Caco-2 (cell line): ENCODE measurements at regions not wholly inside any gene's neighbourhood (a gene's known extent, or its start where the extent isn't known, plus 50 kb on each side); places are given as distances from the start of the nearest gene placed in this dataset.

Experiments used
- BruUV-seq: library from RNA; stranded (reverse); fragments of 400-500 nt; replicated peaks from 2 replicates; lab custom pipeline; 2021; lab: Mats Ljungman, UMichigan
- CTCF ChIA-PET: fragments of 300-600 bp; sonication (Branson Sonifier 250); formaldehyde crosslinking; loops from one replicate; lab custom pipeline; 2022; ENCODE audit warnings: antibody characterized with exemption; lab: Charles Lee
- POLR2A ChIA-PET: fragments of 300-600 bp; sonication (Branson Sonifier 250); formaldehyde crosslinking; loops from one replicate; lab custom pipeline; 2022; ENCODE audit warnings: antibody characterized with exemption; lab: Charles Lee
- DNase-seq, 2 experiments: peaks; one replicate each; pipeline versions ENCODE4 v3.0.0 to v3.0.0-alpha.2; 2020 to 2022
- H3K27me3 ChIP-seq: replicated peaks from 2 replicates; pipeline ENCODE4 v1.6.0; 2011; ENCODE audit warnings: low read length; ENCODE audit not compliant: control insufficient read depth, insufficient read depth
- H3K36me3 ChIP-seq: 2 replicates; pipeline ENCODE4 v1.5.1; 2011; ENCODE audit warnings: low read length; ENCODE audit not compliant: control insufficient read depth, insufficient read depth
- H3K4me1 ChIP-seq: fragments of 250-450 bp; sonication (Bioruptor Pico); 2 replicates; pipeline ENCODE4 v1.5.1; 2020; ENCODE audit warnings: mild to moderate bottlenecking
- H3K4me3 ChIP-seq: 2 replicates; pipeline ENCODE4 v1.5.1; 2011; ENCODE audit warnings: low read depth, mild to moderate bottlenecking, control low read depth, low read length
- H3K9me3 ChIP-seq: fragments of 250-450 bp; sonication (Bioruptor Pico); 2 replicates; pipeline ENCODE4 v1.5.1; 2020; ENCODE audit warnings: mild to moderate bottlenecking, moderate library complexity
- H3K27ac Mint-ChIP-seq: one replicate; pipeline ENCODE4 v1.8.0; 2022; ENCODE audit warnings: mixed read lengths; ENCODE audit not compliant: unreplicated experiment
- H3K27me3 Mint-ChIP-seq: one replicate; pipeline ENCODE4 v1.8.0; 2022; ENCODE audit warnings: mixed read lengths; ENCODE audit not compliant: insufficient read depth, unreplicated experiment
- H3K36me3 Mint-ChIP-seq: one replicate; pipeline ENCODE4 v1.8.0; 2022; ENCODE audit warnings: mild to moderate bottlenecking, mixed read lengths; ENCODE audit not compliant: insufficient read depth, unreplicated experiment
- H3K4me1 Mint-ChIP-seq: one replicate; pipeline ENCODE4 v1.8.0; 2022; ENCODE audit warnings: low read depth, mixed read lengths; ENCODE audit not compliant: unreplicated experiment
- H3K4me3 Mint-ChIP-seq: one replicate; pipeline ENCODE4 v1.8.0; 2022; ENCODE audit warnings: mild to moderate bottlenecking, moderate library complexity, mixed read lengths; ENCODE audit not compliant: unreplicated experiment
- H3K9me3 Mint-ChIP-seq: one replicate; pipeline ENCODE4 v1.8.0; 2022; ENCODE audit warnings: mixed read lengths; ENCODE audit not compliant: unreplicated experiment
- CTCF ChIP-seq, 2 experiments: fragments of 200-600 bp in 1 of 2; IDR thresholded peaks; 1 replicate in 1 of 2; 2 replicates in 1 of 2; pipeline versions ENCODE4 v1.5.1 to v1.8.0; 2011 to 2022; ENCODE audit warnings: antibody characterized with exemption in 1 of 2, control low read depth in 1 of 2, inconsistent platforms in 1 of 2, low read depth in 1 of 2, low read length in 1 of 2, mild to moderate bottlenecking in 1 of 2, moderate library complexity in 1 of 2; ENCODE audit not compliant: insufficient read depth in 1 of 2, severe bottlenecking in 1 of 2, unreplicated experiment in 1 of 2
- intact Hi-C: fragments of 100-400 bp; cut with micrococcal nuclease; formaldehyde crosslinking; loops from one replicate; pipeline ENCODE4 v1.10.0; 2022; ENCODE audit not compliant: unreplicated experiment

GRCh38 chr9:80619356-80619755 is 1047.6 kb downstream of the TLE4 start:
- no TSS peak for BruUV-seq
- no peaks in the 10 kb centered on the region for H3K4me1 Mint-ChIP-seq
- ChIA-PET POLR2A (no interaction called here), CTCF (no interaction called here)
- Histone ChIP-seq H3K4me1 (no peaks in the 10 kb centered on the region), H3K4me3 (no peak overlapping the region), H3K36me3 (no peaks in the 10 kb centered on the region), H3K9me3 (no peaks in the 10 kb centered on the region), H3K27me3 (no peaks in the 10 kb centered on the region)
- no peak overlapping the region for H3K4me3 Mint-ChIP-seq
- intact Hi-C loops: no loop called here
- no peak for TF ChIP-seq CTCF (IDR thresholded peaks at IDR 0.05; ENCODE audit: insufficient read depth in 1 of 2, low read depth in 1 of 2, low read length in 1 of 2, severe bottlenecking in 1 of 2, unreplicated experiment in 1 of 2)
- no peak for DNase-seq
- H3K27ac Mint-ChIP-seq: no peak overlapping the region
- H3K36me3 Mint-ChIP-seq: no peaks in the 10 kb centered on the region
- no peaks in the 10 kb centered on the region for H3K9me3 Mint-ChIP-seq
- H3K27me3 Mint-ChIP-seq: no peaks in the 10 kb centered on the region

- Mint-ChIP-seq H3K4me1 (no peaks in the 10 kb centered on the region), H3K4me3 (no peak overlapping the region), H3K27me3 (no peaks in the 10 kb centered on the region), H3K27ac (no peak overlapping the region), H3K36me3 (no peaks in the 10 kb centered on the region), H3K9me3 (no peaks in the 10 kb centered on the region)
- no peaks in the 10 kb centered on the region for H3K9me3 ChIP-seq
- no peak for TF ChIP-seq CTCF (IDR thresholded peaks at IDR 0.05; ENCODE audit: insufficient read depth in 1 of 2, low read depth in 1 of 2, low read length in 1 of 2, severe bottlenecking in 1 of 2, unreplicated experiment in 1 of 2)
- no peaks in the 10 kb centered on the region for H3K36me3 ChIP-seq
- no TSS peak for BruUV-seq
- intact Hi-C loops: no loop called here
- ChIA-PET CTCF (no interaction called here), POLR2A (no interaction called here)
- H3K4me3 ChIP-seq: no peak overlapping the region
- no peaks in the 10 kb centered on the region for H3K27me3 ChIP-seq
- no peak for DNase-seq
- no peaks in the 10 kb centered on the region for H3K4me1 ChIP-seq
Measured at GRCh38 chr9:80615964-80616363, 1044.2 kb downstream of the TLE4 start.

- Mint-ChIP-seq H3K4me1 (no peaks in the 10 kb centered on the region), H3K9me3 (no peaks in the 10 kb centered on the region), H3K36me3 (no peaks in the 10 kb centered on the region), H3K27me3 (no peaks in the 10 kb centered on the region), H3K4me3 (no peak overlapping the region), H3K27ac (no peak overlapping the region)
- Histone ChIP-seq H3K4me1 (no peaks in the 10 kb centered on the region), H3K4me3 (no peak overlapping the region), H3K9me3 (no peaks in the 10 kb centered on the region), H3K27me3 (no peaks in the 10 kb centered on the region), H3K36me3 (no peaks in the 10 kb centered on the region)
- no TSS peak for BruUV-seq
- ChIA-PET CTCF (no interaction called here), POLR2A (no interaction called here)
- no peak for TF ChIP-seq CTCF (IDR thresholded peaks at IDR 0.05; ENCODE audit: insufficient read depth in 1 of 2, low read depth in 1 of 2, low read length in 1 of 2, severe bottlenecking in 1 of 2, unreplicated experiment in 1 of 2)
- DNase-seq: no peak
- intact Hi-C loops: no loop called here
Measured at GRCh38 chr9:80605793-80606192, 1034.0 kb downstream of the TLE4 start.
